ENCODE measurements at regions not wholly inside any gene's neighbourhood (a gene's known extent, or its start where the extent isn't known, plus 50 kb on each side); places are given as distances from the start of the nearest gene placed in this dataset.

DNA sequence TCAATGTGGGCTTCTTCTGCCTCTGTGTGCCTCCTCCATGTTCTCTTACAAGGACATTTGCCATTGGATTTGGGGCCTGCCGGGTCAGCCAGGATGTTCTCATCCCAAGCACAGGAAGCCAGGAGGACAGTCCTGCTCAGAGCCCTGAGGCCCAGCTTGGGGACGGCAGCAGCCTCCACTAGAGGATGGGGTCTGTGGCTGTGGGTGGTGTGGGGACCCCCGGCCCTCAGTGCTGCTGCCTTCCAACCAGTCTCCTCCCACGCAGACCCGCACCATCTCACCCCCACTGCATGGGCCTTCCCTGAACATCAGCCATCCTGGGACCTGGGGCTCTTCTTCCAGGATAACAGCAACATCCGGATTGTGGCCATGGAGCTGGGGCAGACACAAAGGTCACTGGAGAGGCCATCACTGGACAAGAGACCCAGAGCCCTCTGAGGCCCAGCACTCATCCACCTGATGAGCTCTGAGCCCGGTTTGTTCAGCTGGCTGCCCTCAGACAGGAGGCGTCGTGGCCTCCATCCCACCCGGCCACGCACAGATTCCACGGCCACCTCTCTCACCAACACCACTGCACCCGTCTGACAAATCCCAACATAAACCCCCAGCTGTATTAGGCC is 56.5 kb upstream of the C14orf180 start:
- H3K36me3 ChIP-seq (ENCODE audit: control insufficient read depth in 1 of 2, insufficient read depth in 2 of 2, low read length in 2 of 2): no peaks in the 10 kb centered on the region
- H3K4me1 ChIP-seq (ENCODE audit: control insufficient read depth in 1 of 2, insufficient read depth in 2 of 2, low read length in 2 of 2): no peaks in the 10 kb centered on the region
- H3K27ac ChIP-seq (ENCODE audit: low read depth, low read length): no peak overlapping the region
- no peak overlapping the region for H3K4me3 ChIP-seq (ENCODE audit: low read depth in 1 of 2, low read length in 2 of 2)
- H3K9me3 ChIP-seq (ENCODE audit: control insufficient read depth in 1 of 2, low read length in 2 of 2): peaks cover 0 to 10% of the 10 kb centered on the region in 2 donors
- no peak overlapping the region for H3K9ac ChIP-seq (ENCODE audit: low read depth in 1 of 2, low read length in 2 of 2)
- H3K27me3 ChIP-seq (ENCODE audit: control insufficient read depth in 1 of 2, insufficient read depth in 2 of 2, low read length in 2 of 2): no peaks in the 10 kb centered on the region

DNA sequence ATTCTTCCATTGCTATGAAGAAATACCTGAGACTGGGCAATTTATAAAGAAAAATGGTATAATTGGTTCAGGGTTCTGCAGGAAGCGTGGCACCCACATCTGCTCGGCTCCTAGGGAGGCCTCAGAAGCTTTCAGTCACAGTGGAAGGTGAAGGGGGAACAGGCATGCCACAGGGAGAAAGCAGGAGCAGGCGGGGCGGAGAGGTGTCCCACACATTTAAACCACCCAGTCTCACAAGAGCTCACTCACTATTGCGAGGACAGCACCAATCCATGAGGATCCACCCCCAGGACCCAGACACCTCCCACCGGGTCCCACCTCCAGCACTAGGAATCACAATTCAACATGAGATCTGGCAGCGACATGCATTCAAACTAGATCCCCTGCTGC is 56.0 kb upstream of the C14orf180 start:
- no peak overlapping the region for H3K27ac ChIP-seq (ENCODE audit: low read depth, low read length)
- H3K27me3 ChIP-seq (ENCODE audit: control insufficient read depth in 1 of 2, insufficient read depth in 2 of 2, low read length in 2 of 2): no peaks in the 10 kb centered on the region
- H3K4me1 ChIP-seq (ENCODE audit: control insufficient read depth in 1 of 2, insufficient read depth in 2 of 2, low read length in 2 of 2): no peaks in the 10 kb centered on the region
- no peaks in the 10 kb centered on the region for H3K36me3 ChIP-seq (ENCODE audit: control insufficient read depth in 1 of 2, insufficient read depth in 2 of 2, low read length in 2 of 2)
- H3K9me3 ChIP-seq (ENCODE audit: control insufficient read depth in 1 of 2, low read length in 2 of 2): peaks cover 3 to 10% of the 10 kb centered on the region in 2 donors
- H3K4me3 ChIP-seq (ENCODE audit: low read depth in 1 of 2, low read length in 2 of 2): no peak overlapping the region
- no peak overlapping the region for H3K9ac ChIP-seq (ENCODE audit: low read depth in 1 of 2, low read length in 2 of 2)

DNA sequence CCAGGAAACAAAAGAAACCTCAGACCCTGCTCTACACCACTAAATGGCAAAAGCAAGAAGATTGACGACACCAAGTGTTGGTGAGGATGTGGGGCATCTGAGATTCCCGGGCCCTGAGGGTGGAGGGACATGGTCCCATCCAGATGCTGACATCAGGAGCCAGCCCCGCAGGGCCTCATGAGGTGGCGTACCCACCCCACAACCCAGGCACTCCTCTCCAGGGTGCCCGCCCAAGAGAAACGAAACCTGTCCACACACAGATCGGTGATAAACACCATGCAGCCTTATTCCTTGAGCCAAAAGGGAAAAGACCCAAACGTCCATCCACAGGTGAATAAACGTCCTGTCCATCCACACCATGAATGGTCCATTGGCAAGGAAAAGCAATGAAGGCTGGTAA is 54.8 kb upstream of the C14orf180 start:
- no peak overlapping the region for H3K27ac ChIP-seq (ENCODE audit: low read depth, low read length)
- no peaks in the 10 kb centered on the region for H3K27me3 ChIP-seq (ENCODE audit: control insufficient read depth in 1 of 2, insufficient read depth in 2 of 2, low read length in 2 of 2)
- H3K9ac ChIP-seq (ENCODE audit: low read depth in 1 of 2, low read length in 2 of 2): no peak overlapping the region
- H3K4me3 ChIP-seq (ENCODE audit: low read depth in 1 of 2, low read length in 2 of 2): no peak overlapping the region
- no peaks in the 10 kb centered on the region for H3K4me1 ChIP-seq (ENCODE audit: control insufficient read depth in 1 of 2, insufficient read depth in 2 of 2, low read length in 2 of 2)
- no peaks in the 10 kb centered on the region for H3K36me3 ChIP-seq (ENCODE audit: control insufficient read depth in 1 of 2, insufficient read depth in 2 of 2, low read length in 2 of 2)
- H3K9me3 ChIP-seq (ENCODE audit: control insufficient read depth in 1 of 2, low read length in 2 of 2): peaks cover 6 to 10% of the 10 kb centered on the region in 2 donors

DNA sequence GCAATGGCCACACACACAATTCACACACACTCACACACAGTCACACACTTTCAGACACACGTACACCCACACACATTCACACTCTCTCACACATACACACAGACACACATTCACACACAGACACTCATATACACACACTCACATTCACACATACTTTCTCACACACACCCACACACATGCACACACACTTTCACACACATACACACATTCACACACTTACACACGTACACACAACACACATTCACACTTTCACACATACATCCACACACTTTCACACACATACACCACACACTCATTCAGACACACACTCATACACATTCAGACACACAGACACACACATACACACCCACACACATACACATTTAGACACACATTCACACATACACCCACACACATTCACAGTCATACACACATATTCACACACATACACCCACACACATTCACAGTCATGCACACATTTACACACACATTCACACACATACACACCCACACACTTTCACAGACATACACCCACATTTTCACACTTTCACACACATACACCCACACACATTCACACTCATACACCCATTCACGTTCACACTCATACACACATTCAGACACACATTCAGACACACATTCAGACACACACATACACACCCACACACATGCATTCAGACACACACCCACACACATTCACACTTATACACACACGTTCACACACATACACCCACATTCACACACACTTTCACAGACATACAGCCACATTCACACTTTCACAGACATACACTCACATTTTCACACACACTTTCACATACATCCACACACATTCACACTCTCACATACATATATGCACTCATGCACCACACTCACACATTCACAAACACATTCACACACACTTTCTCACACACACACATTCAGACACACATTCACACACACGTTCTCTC is 52.6 kb upstream of the C14orf180 start:
- no peaks in the 10 kb centered on the region for H3K4me1 ChIP-seq (ENCODE audit: control insufficient read depth in 1 of 2, insufficient read depth in 2 of 2, low read length in 2 of 2)
- H3K27ac ChIP-seq (ENCODE audit: low read depth, low read length): no peak overlapping the region
- H3K27me3 ChIP-seq (ENCODE audit: control insufficient read depth in 1 of 2, insufficient read depth in 2 of 2, low read length in 2 of 2): no peaks in the 10 kb centered on the region
- H3K36me3 ChIP-seq (ENCODE audit: control insufficient read depth in 1 of 2, insufficient read depth in 2 of 2, low read length in 2 of 2): no peaks in the 10 kb centered on the region
- peaks cover 6 to 10% of the 10 kb centered on the region in 2 donors for H3K9me3 ChIP-seq (ENCODE audit: control insufficient read depth in 1 of 2, low read length in 2 of 2)
- no peak overlapping the region for H3K9ac ChIP-seq (ENCODE audit: low read depth in 1 of 2, low read length in 2 of 2)
- H3K4me3 ChIP-seq (ENCODE audit: low read depth in 1 of 2, low read length in 2 of 2): no peak overlapping the region

DNA sequence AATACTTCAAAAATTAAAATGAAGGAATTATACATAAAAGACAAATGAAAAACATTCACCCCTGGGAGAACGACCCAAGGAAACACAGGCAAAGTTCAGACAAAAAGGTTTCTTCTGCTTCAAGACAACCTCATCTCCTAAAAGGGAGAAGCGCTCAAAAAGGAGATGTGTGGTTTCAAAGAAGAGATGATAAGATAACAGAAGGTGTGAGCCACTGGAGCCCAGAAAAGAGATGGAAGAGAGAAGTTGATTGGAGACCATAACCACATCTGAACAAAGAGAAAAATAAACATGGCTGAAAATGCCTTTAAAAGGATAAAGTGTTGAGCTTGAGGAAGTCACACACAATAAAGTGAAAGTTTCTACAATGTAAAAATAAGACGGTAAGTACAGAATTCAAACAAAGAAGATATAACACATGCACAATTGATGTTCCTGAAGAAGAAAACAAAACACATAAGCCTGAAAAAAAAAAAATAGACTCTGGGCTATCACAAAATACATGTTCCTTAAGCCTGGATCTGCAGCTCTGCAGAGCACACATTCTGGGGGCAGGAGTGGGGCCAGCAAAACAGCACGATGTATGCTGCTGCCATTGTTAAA is 51.6 kb upstream of the C14orf180 start:
- Histone ChIP-seq H3K9ac (ENCODE audit: low read depth in 1 of 2, low read length in 2 of 2) (no peak overlapping the region), H3K9me3 (ENCODE audit: control insufficient read depth in 1 of 2, low read length in 2 of 2) (peaks cover 6 to 10% of the 10 kb centered on the region in 2 donors), H3K4me3 (ENCODE audit: low read depth in 1 of 2, low read length in 2 of 2) (no peak overlapping the region), H3K27ac (ENCODE audit: low read depth, low read length) (no peak overlapping the region), H3K36me3 (ENCODE audit: control insufficient read depth in 1 of 2, insufficient read depth in 2 of 2, low read length in 2 of 2) (no peaks in the 10 kb centered on the region), H3K4me1 (ENCODE audit: control insufficient read depth in 1 of 2, insufficient read depth in 2 of 2, low read length in 2 of 2) (no peaks in the 10 kb centered on the region), H3K27me3 (ENCODE audit: control insufficient read depth in 1 of 2, insufficient read depth in 2 of 2, low read length in 2 of 2) (no peaks in the 10 kb centered on the region)

GRCh38 chr14:104528496-104528895 is 51.1 kb upstream of the C14orf180 start:
- Histone ChIP-seq H3K4me3 (ENCODE audit: low read depth in 1 of 2, low read length in 2 of 2) (no peak overlapping the region), H3K36me3 (ENCODE audit: control insufficient read depth in 1 of 2, insufficient read depth in 2 of 2, low read length in 2 of 2) (no peaks in the 10 kb centered on the region), H3K4me1 (ENCODE audit: control insufficient read depth in 1 of 2, insufficient read depth in 2 of 2, low read length in 2 of 2) (no peaks in the 10 kb centered on the region), H3K27ac (ENCODE audit: low read depth, low read length) (no peak overlapping the region), H3K27me3 (ENCODE audit: control insufficient read depth in 1 of 2, insufficient read depth in 2 of 2, low read length in 2 of 2) (no peaks in the 10 kb centered on the region), H3K9ac (ENCODE audit: low read depth in 1 of 2, low read length in 2 of 2) (no peak overlapping the region), H3K9me3 (ENCODE audit: control insufficient read depth in 1 of 2, low read length in 2 of 2) (peaks cover 6 to 10% of the 10 kb centered on the region in 2 donors)

Data from duodenal mucosa (tissue), 2 donors.